ENCODE measurements at regions not wholly inside any gene's neighbourhood (a gene's known extent, or its start where the extent isn't known, plus 50 kb on each side); places are given as distances from the start of the nearest gene placed in this dataset.

DNA sequence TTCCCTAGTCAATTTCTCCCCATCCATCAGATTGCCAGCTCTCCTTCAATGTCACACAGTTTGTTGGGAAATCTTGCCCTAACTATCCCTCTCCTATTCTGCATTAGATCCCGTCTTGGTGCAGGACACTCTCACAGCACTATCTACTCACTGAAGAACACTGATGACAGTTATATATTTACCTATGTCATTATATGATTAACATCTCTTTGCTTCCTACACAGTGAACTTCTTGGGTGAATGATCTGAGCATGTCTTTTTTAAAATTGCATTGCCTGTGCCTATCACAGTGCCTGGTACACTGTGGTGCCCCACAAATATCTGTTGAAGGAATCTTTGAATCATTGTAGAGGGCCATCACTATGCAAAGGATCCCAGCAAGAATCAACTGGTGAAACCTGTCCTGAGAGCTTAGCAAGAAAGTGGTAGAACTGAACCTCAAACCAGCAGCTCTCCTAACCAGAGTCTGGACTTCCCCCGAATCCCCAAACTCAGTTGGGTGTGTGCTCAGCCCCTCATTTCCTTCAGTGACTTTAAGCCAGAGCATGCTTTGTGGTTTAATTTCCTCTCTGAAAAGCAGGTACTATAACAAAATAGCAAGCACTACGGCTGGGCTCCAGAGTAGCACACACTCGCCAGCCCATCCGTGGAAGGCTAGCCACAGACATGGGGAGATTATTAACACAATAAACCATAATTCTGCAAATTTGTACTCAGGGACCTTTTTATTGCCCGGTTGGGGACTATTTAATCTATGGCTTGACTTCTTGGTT, 680.7 kb upstream of the SALL1 start:
- TF ChIP-seq CTCF (IDR thresholded peaks at IDR 0.05) (no peak), POLR2A (IDR thresholded peaks at IDR 0.05) (no peak)
